ENCODE measurements at regions not wholly inside any gene's neighbourhood (a gene's known extent, or its start where the extent isn't known, plus 50 kb on each side); places are given as distances from the start of the nearest gene placed in this dataset.

DNA sequence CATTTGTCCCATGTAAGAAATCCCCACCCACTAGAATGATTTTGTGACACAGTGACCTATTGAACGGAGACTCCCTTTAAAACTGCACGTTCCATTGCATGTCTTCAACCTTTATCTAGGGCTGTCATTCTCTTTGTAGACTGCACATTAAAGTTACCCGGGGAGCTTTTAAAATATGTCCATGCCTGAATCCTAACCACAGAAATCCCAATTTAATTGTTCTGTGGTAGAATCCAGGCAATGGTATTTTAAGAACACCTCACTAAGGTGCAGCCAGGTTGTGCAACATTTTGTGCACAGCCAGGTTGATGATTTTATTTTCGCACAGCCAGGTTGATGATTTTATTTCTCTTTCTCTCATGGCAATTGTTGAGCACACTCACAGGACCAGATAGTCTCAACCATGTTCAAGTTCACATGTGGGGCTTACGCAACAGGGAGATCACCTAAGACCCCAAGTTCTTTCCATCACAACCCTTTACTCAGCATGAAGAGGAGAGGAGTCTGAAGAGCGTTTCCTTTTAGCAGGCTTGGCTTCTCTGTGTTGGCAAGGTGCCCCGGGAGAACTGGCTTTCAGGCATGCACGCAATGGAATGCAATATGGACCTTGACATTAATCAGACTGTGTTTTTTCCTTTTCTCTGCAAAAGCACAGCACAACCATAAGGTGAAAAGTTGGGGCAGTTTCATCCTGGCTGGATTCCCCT, 467.3 kb upstream of the ETAA1 start:
- CTCF ChIA-PET: no interaction called here
- no peaks in the 10 kb centered on the region for H3K9me3 Mint-ChIP-seq

DNA sequence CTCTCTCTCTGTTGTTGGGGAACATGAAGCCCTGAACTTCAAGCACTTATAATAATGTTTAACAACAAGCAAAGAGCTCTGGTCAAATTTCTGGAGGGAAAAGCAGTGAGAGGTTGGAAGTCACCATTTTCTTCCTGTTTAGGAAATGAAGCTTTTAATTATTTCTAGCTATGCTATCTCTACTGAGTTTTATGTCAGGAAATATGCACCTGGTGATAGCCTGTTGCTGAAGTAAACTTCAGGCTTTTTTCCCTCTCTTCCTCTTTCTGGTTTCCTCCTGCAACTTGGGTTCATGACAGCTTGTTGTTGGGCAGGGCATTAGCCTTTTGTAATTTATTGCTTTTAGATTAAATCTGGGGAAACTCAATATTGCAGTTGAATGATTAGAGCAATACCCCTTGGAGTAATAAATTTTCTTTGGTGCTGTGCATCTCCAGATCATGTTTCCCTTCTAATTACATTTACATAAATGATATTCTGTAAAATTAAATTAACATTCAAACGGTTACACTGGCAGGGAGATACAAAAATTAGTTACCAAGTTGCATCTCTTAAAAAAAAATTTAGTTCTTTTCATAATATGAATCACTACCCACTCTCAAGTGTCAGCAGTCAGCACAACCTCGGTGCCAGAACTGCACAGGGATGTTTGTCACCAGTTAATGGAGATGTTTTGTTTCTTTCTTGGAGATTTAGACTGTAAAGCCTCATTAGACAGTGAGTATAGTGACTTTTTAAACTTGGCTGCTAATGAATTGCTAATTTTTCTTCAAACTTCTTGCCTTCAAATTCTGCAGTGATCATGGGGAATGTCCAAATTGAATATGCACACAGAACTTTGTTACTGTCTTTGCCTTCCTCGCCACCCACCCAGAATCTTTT, 466.6 kb upstream of the ETAA1 start:
- CTCF ChIA-PET: no interaction called here

More for the DNA sequence above, 467.3 kb upstream of the ETAA1 start:
- H3K4me1 Mint-ChIP-seq: no peaks in the 10 kb centered on the region
- no peaks in the 10 kb centered on the region for H3K36me3 Mint-ChIP-seq (ENCODE audit: low read depth)
- ATAC-seq (ENCODE audit: low read depth): no peak
- no peak for DNase-seq
- H3K27ac Mint-ChIP-seq: no peak overlapping the region
- no peak overlapping the region for H3K4me3 Mint-ChIP-seq
- POLR2A ChIA-PET: no interaction called here
- TF ChIP-seq, protein P1, sequence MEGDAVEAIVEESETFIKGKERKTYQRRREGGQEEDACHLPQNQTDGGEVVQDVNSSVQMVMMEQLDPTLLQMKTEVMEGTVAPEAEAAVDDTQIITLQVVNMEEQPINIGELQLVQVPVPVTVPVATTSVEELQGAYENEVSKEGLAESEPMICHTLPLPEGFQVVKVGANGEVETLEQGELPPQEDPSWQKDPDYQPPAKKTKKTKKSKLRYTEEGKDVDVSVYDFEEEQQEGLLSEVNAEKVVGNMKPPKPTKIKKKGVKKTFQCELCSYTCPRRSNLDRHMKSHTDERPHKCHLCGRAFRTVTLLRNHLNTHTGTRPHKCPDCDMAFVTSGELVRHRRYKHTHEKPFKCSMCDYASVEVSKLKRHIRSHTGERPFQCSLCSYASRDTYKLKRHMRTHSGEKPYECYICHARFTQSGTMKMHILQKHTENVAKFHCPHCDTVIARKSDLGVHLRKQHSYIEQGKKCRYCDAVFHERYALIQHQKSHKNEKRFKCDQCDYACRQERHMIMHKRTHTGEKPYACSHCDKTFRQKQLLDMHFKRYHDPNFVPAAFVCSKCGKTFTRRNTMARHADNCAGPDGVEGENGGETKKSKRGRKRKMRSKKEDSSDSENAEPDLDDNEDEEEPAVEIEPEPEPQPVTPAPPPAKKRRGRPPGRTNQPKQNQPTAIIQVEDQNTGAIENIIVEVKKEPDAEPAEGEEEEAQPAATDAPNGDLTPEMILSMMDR (IDR thresholded peaks at IDR 0.05): no peak
- H3K27me3 Mint-ChIP-seq: no peaks in the 10 kb centered on the region
- intact Hi-C loops (cut with micrococcal nuclease): no loop called here

DNA sequence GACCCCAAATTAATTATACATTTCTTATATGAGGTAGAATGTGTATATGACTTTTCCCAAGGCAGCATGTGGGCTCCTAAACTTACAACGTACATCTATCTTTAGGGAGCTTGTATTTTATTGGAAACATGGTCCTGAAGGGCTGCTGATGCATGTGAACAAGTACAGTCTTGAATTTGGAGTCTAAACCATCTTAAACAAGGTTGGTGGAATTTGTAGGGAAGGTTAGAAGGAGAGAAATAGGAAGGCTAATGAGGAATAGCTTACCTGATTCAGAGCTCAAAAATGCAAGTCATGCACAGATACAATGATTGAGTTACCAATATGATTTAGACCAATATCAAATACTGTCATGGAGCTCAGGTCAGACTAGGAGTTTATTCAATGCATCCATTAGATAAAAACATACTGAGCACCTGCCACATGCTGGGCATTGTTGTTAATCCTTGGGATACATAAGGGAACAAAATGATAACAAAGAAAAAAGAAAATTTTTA, 458.6 kb upstream of the ETAA1 start:
- H3K4me1 Mint-ChIP-seq: no peaks in the 10 kb centered on the region
- CTCF ChIA-PET: no interaction called here

More for the DNA sequence above, 466.6 kb upstream of the ETAA1 start:
- intact Hi-C loops (cut with micrococcal nuclease): no loop called here
- Mint-ChIP-seq H3K27me3 (no peaks in the 10 kb centered on the region), H3K27ac (no peak overlapping the region), H3K36me3 (ENCODE audit: low read depth) (no peaks in the 10 kb centered on the region), H3K4me1 (no peaks in the 10 kb centered on the region), H3K9me3 (no peaks in the 10 kb centered on the region), H3K4me3 (no peak overlapping the region)
- TF ChIP-seq, protein P1 (IDR thresholded peaks at IDR 0.05): no peak
- no peak for ATAC-seq (ENCODE audit: low read depth)
- no peak for DNase-seq
- POLR2A ChIA-PET: no interaction called here

DNA sequence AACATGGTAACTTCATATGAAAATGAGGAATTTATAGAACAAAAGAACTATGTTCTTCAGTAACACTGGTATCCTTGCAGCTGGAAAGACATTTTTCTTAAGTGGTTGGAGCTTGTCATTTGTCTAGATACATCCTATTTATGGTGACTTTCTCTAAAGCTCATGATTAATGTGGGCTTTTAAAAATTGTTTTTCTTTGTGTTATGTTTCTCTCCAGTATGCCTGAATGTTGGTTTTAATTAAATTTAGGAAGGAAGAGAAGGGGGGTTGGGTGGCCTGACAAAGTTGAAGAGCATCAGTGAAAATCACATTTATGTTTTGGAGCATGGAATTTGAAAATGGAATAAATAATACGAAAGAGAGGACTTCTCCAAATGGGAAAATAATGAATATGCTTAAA, 457.1 kb upstream of the ETAA1 start:
- intact Hi-C loops (cut with micrococcal nuclease): no loop called here
- H3K9me3 Mint-ChIP-seq: peaks cover 2% of the 10 kb centered on the region
- no peak for DNase-seq

More for the DNA sequence above, 458.6 kb upstream of the ETAA1 start:
- Mint-ChIP-seq H3K27ac (no peak overlapping the region), H3K36me3 (ENCODE audit: low read depth) (no peaks in the 10 kb centered on the region), H3K4me3 (no peak overlapping the region), H3K27me3 (no peaks in the 10 kb centered on the region), H3K9me3 (peaks cover 2% of the 10 kb centered on the region)
- intact Hi-C loops (cut with micrococcal nuclease): no loop called here
- TF ChIP-seq, protein P1 (IDR thresholded peaks at IDR 0.05): no peak
- ATAC-seq (ENCODE audit: low read depth) (no peak), DNase-seq (no peak)
- POLR2A ChIA-PET: no interaction called here

More for the DNA sequence above, 457.1 kb upstream of the ETAA1 start:
- TF ChIP-seq, protein P1 (IDR thresholded peaks at IDR 0.05): no peak
- Mint-ChIP-seq H3K27me3 (no peaks in the 10 kb centered on the region), H3K4me1 (no peaks in the 10 kb centered on the region), H3K27ac (no peak overlapping the region), H3K4me3 (no peak overlapping the region), H3K36me3 (ENCODE audit: low read depth) (no peaks in the 10 kb centered on the region)
- ChIA-PET POLR2A (no interaction called here), CTCF (no interaction called here)
- no peak for ATAC-seq (ENCODE audit: low read depth)

Measured in activated B cell treated with CpG ODN at 0.5 μM for 24 hours (primary cell).